Activated CD4-positive, alpha-beta T cell treated with anti-CD3 and anti-CD28 coated beads, Interleukin-2, amount 10 ng/mL, durations not matched to agents 7 days and 5 days (primary cell): ENCODE measurements at regions not wholly inside any gene's neighbourhood (a gene's known extent, or its start where the extent isn't known, plus 50 kb on each side); places are given as distances from the start of the nearest gene placed in this dataset.

Experiments
- CTCF ChIA-PET: fragments of 350-600 bp; sonication (Branson Sonifier 250); formaldehyde crosslinking; loops from one replicate; lab custom pipeline; 2021; ENCODE audit warnings: antibody characterized with exemption; lab: Charles Lee
- POLR2A ChIA-PET: fragments of 350-600 bp; sonication (Branson Sonifier 250); formaldehyde crosslinking; loops from one replicate; lab custom pipeline; 2021; ENCODE audit warnings: antibody characterized with exemption; lab: Charles Lee
- DNase-seq: peaks from one replicate; pipeline ENCODE4 v3.0.0-alpha.2; 2020
- H3K27ac Mint-ChIP-seq: one replicate; pipeline ENCODE4 v1.8.0; 2021; ENCODE audit warnings: mild to moderate bottlenecking, moderate library complexity, mixed read lengths
- H3K27me3 Mint-ChIP-seq: one replicate; pipeline ENCODE4 v1.8.0; 2021; ENCODE audit warnings: mixed read lengths
- H3K36me3 Mint-ChIP-seq: one replicate; pipeline ENCODE4 v1.8.0; 2021; ENCODE audit warnings: low read depth, mixed read lengths
- H3K4me1 Mint-ChIP-seq: one replicate; pipeline ENCODE4 v1.8.0; 2021; ENCODE audit warnings: mixed read lengths
- H3K4me3 Mint-ChIP-seq: one replicate; pipeline ENCODE4 v1.8.0; 2021; ENCODE audit warnings: mild to moderate bottlenecking, moderate library complexity, mixed read lengths
- H3K9me3 Mint-ChIP-seq: one replicate; pipeline ENCODE4 v1.8.0; 2021; ENCODE audit warnings: mixed read lengths

DNA sequence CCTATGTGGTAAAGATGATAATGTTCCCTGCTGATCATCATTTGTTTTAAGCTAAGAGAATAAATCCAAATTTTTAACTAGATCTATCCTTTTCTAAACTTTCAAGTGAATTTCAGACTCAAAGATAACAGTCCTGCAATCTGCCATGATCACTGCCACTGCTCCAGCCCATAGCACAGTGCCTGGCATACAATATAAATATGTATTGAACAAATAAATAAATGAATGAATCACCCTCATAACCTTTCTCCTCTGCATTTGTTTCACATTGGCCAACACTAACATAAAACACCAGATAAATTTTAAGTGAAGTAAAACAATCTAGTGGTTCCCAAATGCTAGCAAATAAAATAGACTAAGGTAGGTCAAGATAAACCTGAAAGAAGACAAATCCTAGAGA, 439.0 kb downstream of the GPM6A start:
- ChIA-PET POLR2A (no interaction called here), CTCF (no interaction called here)
- Mint-ChIP-seq H3K9me3 (no peaks in the 10 kb centered on the region), H3K36me3 (no peaks in the 10 kb centered on the region), H3K27me3 (no peaks in the 10 kb centered on the region), H3K4me1 (no peaks in the 10 kb centered on the region), H3K4me3 (no peak overlapping the region), H3K27ac (no peak overlapping the region)
- no peak for DNase-seq

DNA sequence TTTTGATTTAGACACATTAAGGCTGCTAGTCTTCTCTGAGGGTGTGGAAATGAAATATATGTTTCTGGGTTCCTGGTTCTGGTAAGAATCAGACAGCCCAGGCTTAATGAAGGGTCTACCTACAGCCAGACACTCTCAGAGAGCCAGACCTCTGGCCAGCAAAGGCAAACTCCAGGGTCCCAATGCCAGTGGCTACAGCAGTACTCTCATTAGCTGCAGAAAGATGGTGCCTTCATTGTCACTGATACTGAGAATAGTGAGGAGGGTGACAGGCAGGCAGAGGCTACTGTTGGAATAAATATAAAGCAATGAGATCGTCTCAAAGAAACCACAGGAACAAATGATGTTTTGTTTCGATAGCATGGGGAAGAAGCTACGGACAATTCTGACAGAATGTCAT, 437.6 kb downstream of the GPM6A start:
- Mint-ChIP-seq H3K27ac (no peak overlapping the region), H3K4me1 (no peaks in the 10 kb centered on the region), H3K36me3 (no peaks in the 10 kb centered on the region), H3K27me3 (no peaks in the 10 kb centered on the region), H3K9me3 (no peaks in the 10 kb centered on the region), H3K4me3 (no peak overlapping the region)
- ChIA-PET CTCF (no interaction called here), POLR2A (no interaction called here)
- DNase-seq = no peak

DNA sequence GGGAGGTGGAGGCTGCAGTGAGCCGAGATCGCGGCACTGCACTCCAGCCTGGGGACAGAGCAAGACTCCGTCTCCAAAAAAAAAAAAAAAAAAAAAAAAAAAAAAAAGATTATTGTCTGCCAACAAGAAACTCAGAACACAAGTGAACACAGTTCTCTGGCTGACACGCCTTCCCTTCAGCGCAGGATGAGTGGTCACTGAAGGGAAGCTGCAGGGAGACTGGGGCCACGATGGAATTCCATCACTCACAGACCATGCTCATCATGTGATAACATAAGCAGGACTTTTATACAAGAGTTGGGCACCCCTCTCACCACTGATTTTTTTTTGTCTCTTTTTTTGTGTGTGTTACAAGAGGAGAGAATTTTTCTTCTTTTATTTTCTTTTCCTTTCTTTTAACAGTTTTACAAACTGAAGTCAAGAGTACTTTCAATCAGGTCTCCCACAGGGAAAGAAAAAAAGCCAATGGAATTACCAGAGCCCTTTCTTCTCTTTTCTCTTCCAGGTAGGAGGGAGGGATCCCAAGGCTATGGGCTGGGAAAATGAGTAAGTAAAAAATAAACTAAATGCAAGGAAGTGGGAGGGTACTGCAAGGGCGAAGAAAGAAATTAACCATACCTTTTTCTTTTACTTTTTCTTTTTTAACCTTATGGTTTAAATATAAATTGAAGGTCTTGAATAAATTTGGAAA, 435.6 kb downstream of the GPM6A start:
- CTCF ChIA-PET = no interaction called here
- Mint-ChIP-seq H3K36me3 (no peaks in the 10 kb centered on the region), H3K4me1 (no peaks in the 10 kb centered on the region), H3K27ac (no peak overlapping the region), H3K4me3 (no peak overlapping the region), H3K9me3 (no peaks in the 10 kb centered on the region), H3K27me3 (no peaks in the 10 kb centered on the region)
- POLR2A ChIA-PET = no interaction called here
- no peak for DNase-seq

DNA sequence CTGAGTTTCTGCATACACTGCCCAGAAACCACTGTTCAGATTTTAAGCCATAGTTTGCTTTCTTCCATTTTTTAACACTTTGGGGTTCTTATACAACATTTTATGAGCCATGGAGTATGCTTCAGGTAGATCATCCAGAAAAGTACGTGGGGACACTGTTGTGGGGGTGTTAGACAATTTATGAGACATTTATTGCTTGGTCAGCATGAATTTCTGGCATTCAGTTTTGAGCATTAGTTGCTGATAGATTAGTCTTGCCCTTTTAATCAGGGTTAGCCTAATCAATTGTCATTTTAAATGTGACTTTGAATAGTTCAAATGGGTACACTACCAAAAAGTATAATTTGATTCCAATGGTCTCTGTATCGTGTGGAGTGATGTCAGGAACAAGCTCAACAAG, 434.9 kb downstream of the GPM6A start:
- Mint-ChIP-seq H3K9me3 (no peaks in the 10 kb centered on the region), H3K27ac (no peak overlapping the region), H3K27me3 (no peaks in the 10 kb centered on the region), H3K36me3 (no peaks in the 10 kb centered on the region), H3K4me3 (no peak overlapping the region), H3K4me1 (no peaks in the 10 kb centered on the region)
- ChIA-PET CTCF (interaction anchor here (1.2 kb wide), 1 partner anchor 17 kb away, joined by 3 read pairs; no protein-coding TSS in a partner anchor), POLR2A (no interaction called here)
- DNase-seq = no peak

DNA sequence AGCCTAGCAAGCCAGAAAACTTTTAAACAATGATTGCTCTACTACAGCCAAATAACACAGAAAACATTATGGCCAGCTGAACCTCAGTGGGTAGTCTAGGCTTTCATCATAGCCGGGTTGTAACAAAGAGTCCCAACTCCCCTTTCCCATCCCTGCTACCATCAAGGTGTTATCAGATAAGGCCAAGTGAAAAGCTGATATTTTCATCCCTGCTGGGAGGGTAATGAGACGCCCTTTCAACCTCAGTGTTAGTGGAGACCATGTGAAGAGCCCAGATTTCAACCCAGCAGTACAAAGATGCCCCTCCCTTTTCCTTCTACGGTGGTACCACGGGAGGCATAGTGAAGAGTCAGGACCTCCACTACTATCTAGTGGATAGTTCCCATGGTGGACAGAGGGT, 433.7 kb downstream of the GPM6A start:
- H3K36me3 Mint-ChIP-seq = no peaks in the 10 kb centered on the region

DNA sequence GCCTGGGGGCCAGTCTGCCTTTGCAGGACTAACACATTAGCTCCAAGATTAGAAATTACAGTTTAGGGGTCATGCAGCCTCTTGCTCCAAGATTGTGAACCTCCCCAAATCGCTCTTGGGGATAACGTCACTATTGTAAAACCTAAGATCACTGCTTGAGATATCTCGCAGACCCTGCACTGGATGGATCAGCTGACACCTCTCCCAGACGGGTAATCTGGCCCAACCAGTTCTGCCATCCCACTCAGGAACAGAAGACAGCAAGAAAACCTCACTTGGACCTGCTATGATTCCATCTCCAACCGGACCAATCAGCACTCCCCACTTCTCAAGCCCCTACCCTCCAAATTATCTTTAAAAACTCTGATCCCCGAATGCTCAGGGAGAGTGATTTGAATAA, 431.2 kb downstream of the GPM6A start:
- Mint-ChIP-seq H3K36me3 (no peaks in the 10 kb centered on the region), H3K27me3 (no peaks in the 10 kb centered on the region), H3K9me3 (no peaks in the 10 kb centered on the region), H3K27ac (no peak overlapping the region), H3K4me1 (no peaks in the 10 kb centered on the region), H3K4me3 (no peak overlapping the region)
- POLR2A ChIA-PET = no interaction called here
- no peak for DNase-seq
- CTCF ChIA-PET = no interaction called here

More for the DNA sequence above, 433.7 kb downstream of the GPM6A start:
- no peak overlapping the region for H3K4me3 Mint-ChIP-seq
- no peaks in the 10 kb centered on the region for H3K27me3 Mint-ChIP-seq
- no peaks in the 10 kb centered on the region for H3K9me3 Mint-ChIP-seq
- H3K4me1 Mint-ChIP-seq = no peaks in the 10 kb centered on the region
- DNase-seq = no peak
- POLR2A ChIA-PET = no interaction called here
- CTCF ChIA-PET = interaction anchor here (1.2 kb wide), 1 partner anchor 16 kb away, joined by 3 read pairs; no protein-coding TSS in a partner anchor
- H3K27ac Mint-ChIP-seq = no peak overlapping the region

DNA sequence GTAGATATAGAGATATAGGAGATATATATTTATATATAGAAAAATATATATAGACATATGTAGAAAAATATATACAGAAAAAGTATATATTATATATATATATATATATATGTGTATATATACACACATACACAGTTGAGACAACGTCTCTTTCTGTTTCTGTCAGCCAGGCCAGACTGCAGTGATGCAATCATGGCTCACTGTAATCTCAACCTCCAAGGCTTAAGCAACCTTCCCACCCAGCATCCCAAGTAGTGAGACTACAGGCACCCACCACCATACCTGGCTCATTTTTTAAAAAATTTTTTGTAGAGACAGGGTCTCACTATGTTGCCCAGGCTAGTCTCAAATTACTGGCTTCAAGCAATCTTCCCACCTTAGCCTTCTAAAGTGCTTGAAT, 426.3 kb downstream of the GPM6A start:
- Mint-ChIP-seq H3K4me3 (no peak overlapping the region), H3K36me3 (no peaks in the 10 kb centered on the region), H3K4me1 (no peaks in the 10 kb centered on the region), H3K27ac (no peak overlapping the region), H3K9me3 (no peaks in the 10 kb centered on the region), H3K27me3 (no peaks in the 10 kb centered on the region)
- ChIA-PET CTCF (no interaction called here), POLR2A (no interaction called here)
- DNase-seq = no peak

DNA sequence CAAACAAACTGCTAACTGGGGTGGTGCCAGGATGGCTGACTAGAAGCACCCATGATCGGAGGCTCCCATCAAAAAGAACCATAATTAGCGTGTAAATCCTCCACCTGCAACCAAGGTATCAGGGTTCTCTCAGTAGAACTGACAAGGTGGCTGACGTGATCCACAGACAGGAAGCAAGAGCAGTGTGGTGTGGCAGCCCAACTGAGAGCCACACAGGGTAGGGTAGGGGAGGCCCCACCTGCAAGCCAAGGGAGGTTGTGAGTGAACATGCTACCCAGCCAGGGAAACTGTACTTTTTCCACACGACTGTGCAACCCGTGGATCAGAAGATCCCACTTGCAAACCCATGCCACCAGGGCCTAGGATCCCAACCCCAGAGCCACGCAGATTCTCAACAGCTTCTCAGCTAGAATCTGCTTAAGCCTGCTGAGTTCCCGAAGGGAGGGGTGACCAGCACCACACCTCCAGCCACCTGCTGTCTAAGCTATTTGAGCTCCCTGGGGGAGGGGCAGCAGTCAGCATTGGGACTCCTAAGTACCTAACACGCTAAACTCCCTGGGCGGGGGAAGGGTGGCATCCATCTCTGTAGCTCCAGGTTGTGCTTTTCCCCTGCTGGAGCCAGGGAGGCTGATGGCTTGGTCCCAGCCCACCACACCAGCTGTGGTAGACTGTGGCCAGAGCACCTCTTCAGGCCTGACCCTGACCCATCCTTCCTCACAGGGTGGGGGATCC, 425.1 kb downstream of the GPM6A start:
- ChIA-PET POLR2A (no interaction called here), CTCF (no interaction called here)
- H3K4me3 Mint-ChIP-seq = no peak overlapping the region
- H3K9me3 Mint-ChIP-seq = no peaks in the 10 kb centered on the region
- no peaks in the 10 kb centered on the region for H3K4me1 Mint-ChIP-seq
- no peak for DNase-seq
- no peak overlapping the region for H3K27ac Mint-ChIP-seq
- no peaks in the 10 kb centered on the region for H3K36me3 Mint-ChIP-seq
- no peaks in the 10 kb centered on the region for H3K27me3 Mint-ChIP-seq

DNA sequence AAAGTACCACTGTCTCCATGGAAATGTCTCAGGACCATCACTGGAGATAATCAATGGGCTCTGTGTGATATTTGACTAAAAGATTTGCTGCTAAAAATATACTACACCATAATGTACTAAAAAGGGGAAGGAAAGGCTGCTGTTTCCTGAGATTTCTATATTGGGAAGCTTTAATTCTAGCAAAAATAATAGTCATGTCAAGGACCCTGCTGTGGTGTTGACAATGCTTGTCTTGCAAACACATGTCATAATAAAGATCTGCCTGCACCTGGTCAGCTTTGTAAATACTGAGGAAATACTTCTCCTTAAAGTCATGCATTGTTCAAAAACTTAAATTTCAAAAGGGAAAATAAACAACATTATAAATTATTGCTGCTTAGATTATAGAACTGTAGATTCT, 417.9 kb downstream of the GPM6A start:
- POLR2A ChIA-PET = no interaction called here
- no peak overlapping the region for H3K27ac Mint-ChIP-seq
- no peak for DNase-seq
- no peaks in the 10 kb centered on the region for H3K9me3 Mint-ChIP-seq
- CTCF ChIA-PET = interaction anchor here (1.3 kb wide), 1 partner anchor 17 kb away, joined by 3 read pairs; no protein-coding TSS in a partner anchor
- H3K27me3 Mint-ChIP-seq = no peaks in the 10 kb centered on the region
- H3K36me3 Mint-ChIP-seq = no peaks in the 10 kb centered on the region
- no peaks in the 10 kb centered on the region for H3K4me1 Mint-ChIP-seq
- H3K4me3 Mint-ChIP-seq = no peak overlapping the region

DNA sequence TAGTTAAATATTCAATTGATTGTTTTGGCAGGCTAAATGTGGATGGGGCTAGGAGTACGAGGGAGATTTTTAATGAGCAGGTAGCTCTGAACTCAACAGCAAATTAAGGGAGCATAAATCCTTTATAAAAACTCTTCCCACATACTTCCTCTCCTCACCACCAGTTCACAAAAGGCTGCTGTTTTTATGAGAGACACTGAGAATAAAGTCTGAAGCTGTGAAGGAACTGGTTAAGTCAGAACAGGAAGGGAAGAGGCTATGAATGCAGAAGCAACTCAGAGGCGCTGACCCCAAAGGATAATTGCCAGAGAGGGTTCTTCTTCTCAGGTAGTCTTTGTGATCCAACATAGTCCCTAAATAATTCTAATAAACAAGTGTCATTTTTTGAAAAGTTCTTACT, 406.1 kb downstream of the GPM6A start:
- no peak for DNase-seq
- Mint-ChIP-seq H3K27me3 (no peaks in the 10 kb centered on the region), H3K27ac (no peak overlapping the region), H3K9me3 (no peaks in the 10 kb centered on the region), H3K4me3 (no peak overlapping the region), H3K4me1 (no peaks in the 10 kb centered on the region), H3K36me3 (no peaks in the 10 kb centered on the region)
- POLR2A ChIA-PET = no interaction called here
- CTCF ChIA-PET = no interaction called here

DNA sequence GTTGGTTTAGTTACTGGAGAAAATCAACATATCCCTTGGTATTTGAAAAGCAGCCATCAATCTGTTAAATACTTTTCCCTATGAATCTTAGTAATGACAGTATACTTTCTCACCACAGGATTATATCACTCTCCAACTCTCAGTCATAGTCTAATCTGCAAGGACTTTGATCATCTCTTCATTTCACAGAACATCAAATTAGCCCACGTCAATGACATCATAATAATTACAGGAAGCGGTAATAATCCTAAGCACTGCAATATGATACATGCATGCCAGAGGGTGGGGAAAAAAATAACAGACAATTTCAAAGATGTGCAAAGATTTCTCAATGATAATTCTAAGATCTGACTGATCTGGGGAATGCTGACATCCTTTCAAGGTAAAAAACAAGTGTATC, 404.1 kb downstream of the GPM6A start:
- ChIA-PET POLR2A (no interaction called here), CTCF (no interaction called here)
- no peaks in the 10 kb centered on the region for H3K4me1 Mint-ChIP-seq
- H3K27ac Mint-ChIP-seq = no peak overlapping the region
- no peak overlapping the region for H3K4me3 Mint-ChIP-seq
- H3K36me3 Mint-ChIP-seq = no peaks in the 10 kb centered on the region
- no peaks in the 10 kb centered on the region for H3K9me3 Mint-ChIP-seq
- no peaks in the 10 kb centered on the region for H3K27me3 Mint-ChIP-seq
- no peak for DNase-seq

DNA sequence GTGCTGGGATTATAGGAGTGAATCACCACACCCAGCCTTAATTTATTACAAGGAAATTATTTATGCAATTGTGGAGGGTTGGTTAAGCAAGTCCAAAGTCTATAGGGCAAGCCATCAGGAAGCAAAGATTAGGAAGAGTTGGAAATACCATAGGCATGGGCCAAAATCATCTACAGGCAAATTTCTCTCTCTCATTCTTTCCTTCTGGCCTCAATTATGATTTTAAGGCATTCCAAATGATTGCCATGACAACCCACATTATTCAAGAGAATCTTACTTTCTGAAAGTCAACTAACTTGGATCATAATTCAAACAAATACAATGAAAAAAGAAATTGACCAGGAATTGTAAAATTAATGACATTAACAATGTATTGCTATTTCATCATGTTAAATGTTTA, 400.8 kb downstream of the GPM6A start:
- Mint-ChIP-seq H3K9me3 (peaks cover 7% of the 10 kb centered on the region), H3K27ac (no peak overlapping the region), H3K4me3 (no peak overlapping the region), H3K4me1 (no peaks in the 10 kb centered on the region), H3K36me3 (no peaks in the 10 kb centered on the region), H3K27me3 (no peaks in the 10 kb centered on the region)
- ChIA-PET CTCF (no interaction called here), POLR2A (no interaction called here)
- DNase-seq = no peak

DNA sequence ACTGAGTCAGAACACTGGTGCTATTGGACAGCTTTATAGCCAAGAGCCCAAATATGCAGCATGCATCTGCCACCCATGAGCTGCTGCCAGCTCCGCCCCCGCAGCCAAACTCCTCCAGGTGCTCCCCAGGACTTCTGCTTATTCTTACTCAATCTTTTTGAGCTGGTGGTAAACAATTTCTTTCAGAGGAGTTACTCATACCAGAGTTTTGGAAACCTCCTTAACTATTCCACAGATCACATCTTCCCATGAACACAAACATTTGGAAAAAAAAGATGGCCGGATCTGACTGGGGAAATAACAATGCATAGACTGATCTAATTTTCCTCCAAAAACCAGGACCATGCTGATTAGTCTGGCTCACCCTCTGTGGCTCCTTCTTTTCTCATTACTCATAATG, 399.9 kb downstream of the GPM6A start:
- ChIA-PET CTCF (no interaction called here), POLR2A (no interaction called here)
- Mint-ChIP-seq H3K9me3 (peaks cover 7% of the 10 kb centered on the region), H3K4me3 (no peak overlapping the region), H3K36me3 (no peaks in the 10 kb centered on the region), H3K4me1 (no peaks in the 10 kb centered on the region), H3K27me3 (no peaks in the 10 kb centered on the region), H3K27ac (no peak overlapping the region)
- no peak for DNase-seq

DNA sequence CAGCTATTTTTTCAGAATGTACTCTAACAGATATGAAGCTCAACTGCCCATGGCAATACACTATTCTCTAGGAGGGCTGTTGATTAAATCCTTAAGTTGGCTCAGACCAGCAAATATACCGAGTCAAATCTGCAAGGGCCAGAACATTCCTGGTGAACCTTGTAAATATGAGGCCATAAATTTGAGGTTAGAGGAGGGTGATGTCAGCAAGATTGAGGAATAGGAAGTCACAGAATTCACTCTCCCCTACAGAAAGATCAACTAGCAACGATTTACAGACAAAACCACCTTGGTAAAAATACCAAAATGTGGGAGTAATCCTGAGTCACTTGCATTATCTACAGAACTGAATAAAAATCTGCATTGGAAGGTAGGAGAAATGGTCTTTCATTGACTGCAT, 399.3 kb downstream of the GPM6A start:
- Mint-ChIP-seq H3K4me3 (no peak overlapping the region), H3K36me3 (no peaks in the 10 kb centered on the region), H3K27me3 (no peaks in the 10 kb centered on the region), H3K9me3 (peaks cover 7% of the 10 kb centered on the region), H3K4me1 (no peaks in the 10 kb centered on the region), H3K27ac (no peak overlapping the region)
- POLR2A ChIA-PET = no interaction called here
- DNase-seq = no peak
- CTCF ChIA-PET = no interaction called here
